SK-N-SH treated with all-trans-retinoic acid at 6 μM for 48 hours (cell line): ENCODE measurements at regions not wholly inside any gene's neighbourhood (a gene's known extent, or its start where the extent isn't known, plus 50 kb on each side); places are given as distances from the start of the nearest gene placed in this dataset.

Source experiments
- ARNTL ChIP-seq: fragments of 450-650 bp; formaldehyde crosslinking; IDR thresholded peaks from 2 replicates; pipeline ENCODE4 v1.5.0; 2020; ENCODE audit warnings: low read depth, mild to moderate bottlenecking, moderate library complexity, borderline replicate concordance
- CREB5 ChIP-seq: fragments of 250-450 bp; sonication (Bioruptor Pico); IDR thresholded peaks from 2 replicates; pipeline ENCODE4 v1.5.1; 2020; ENCODE audit warnings: low read depth, mild to moderate bottlenecking, moderate library complexity
- CSDC2 ChIP-seq: fragments of 250-450 bp; sonication (Bioruptor Pico); IDR thresholded peaks from 2 replicates; pipeline ENCODE4 v1.5.0; 2020; ENCODE audit warnings: mild to moderate bottlenecking, moderate library complexity
- GLIS3 ChIP-seq: fragments of 250-450 bp; sonication (Bioruptor Pico); IDR thresholded peaks from 2 replicates; pipeline ENCODE4 v1.5.0; 2020; ENCODE audit warnings: mild to moderate bottlenecking, moderate library complexity
- POU6F1 ChIP-seq: fragments of 250-450 bp; sonication (Bioruptor Pico); IDR thresholded peaks from 2 replicates; pipeline ENCODE4 v1.8.0; 2021; ENCODE audit warnings: low read depth, mild to moderate bottlenecking, moderate library complexity, borderline replicate concordance
- RARB ChIP-seq: fragments of 250-450 bp; sonication (Bioruptor Pico); IDR thresholded peaks from 2 replicates; pipeline ENCODE4 v1.8.0; 2021; ENCODE audit warnings: mild to moderate bottlenecking, moderate library complexity
- TCF4 ChIP-seq: fragments of 250-450 bp; sonication (Bioruptor Pico); IDR thresholded peaks from 2 replicates; pipeline ENCODE4 v1.8.0; 2021; ENCODE audit warnings: mild to moderate bottlenecking, moderate library complexity, borderline replicate concordance
- TOX ChIP-seq: fragments of 250-450 bp; sonication (Bioruptor Pico); IDR thresholded peaks from 2 replicates; pipeline ENCODE4 v1.8.0; 2021; ENCODE audit warnings: mild to moderate bottlenecking, moderate library complexity, borderline replicate concordance
- ZFP3 ChIP-seq: fragments of 250-450 bp; sonication (Bioruptor Pico); IDR thresholded peaks from 2 replicates; pipeline ENCODE4 v1.5.0; 2020; ENCODE audit warnings: mild to moderate bottlenecking, moderate library complexity
- ZFP30 ChIP-seq: fragments of 450-650 bp; formaldehyde crosslinking; IDR thresholded peaks from 2 replicates; pipeline ENCODE4 v1.5.0; 2022; ENCODE audit warnings: mild to moderate bottlenecking, moderate library complexity
- TF ChIP-seq, protein P1 (sequence below): fragments of 250-450 bp; sonication (Bioruptor Pico); IDR thresholded peaks from 2 replicates; pipeline ENCODE4 v1.8.0; 2020; ENCODE audit warnings: mild to moderate bottlenecking, moderate library complexity, borderline replicate concordance
- TF ChIP-seq, protein P2 (sequence below): fragments of 250-450 bp; sonication (Bioruptor Pico); IDR thresholded peaks from 2 replicates; pipeline ENCODE4 v1.5.0; 2020; ENCODE audit warnings: mild to moderate bottlenecking, moderate library complexity

GRCh38 chr15:25545017-25545416, 106.2 kb upstream of the UBE3A start:
- TF ChIP-seq, protein P1, sequence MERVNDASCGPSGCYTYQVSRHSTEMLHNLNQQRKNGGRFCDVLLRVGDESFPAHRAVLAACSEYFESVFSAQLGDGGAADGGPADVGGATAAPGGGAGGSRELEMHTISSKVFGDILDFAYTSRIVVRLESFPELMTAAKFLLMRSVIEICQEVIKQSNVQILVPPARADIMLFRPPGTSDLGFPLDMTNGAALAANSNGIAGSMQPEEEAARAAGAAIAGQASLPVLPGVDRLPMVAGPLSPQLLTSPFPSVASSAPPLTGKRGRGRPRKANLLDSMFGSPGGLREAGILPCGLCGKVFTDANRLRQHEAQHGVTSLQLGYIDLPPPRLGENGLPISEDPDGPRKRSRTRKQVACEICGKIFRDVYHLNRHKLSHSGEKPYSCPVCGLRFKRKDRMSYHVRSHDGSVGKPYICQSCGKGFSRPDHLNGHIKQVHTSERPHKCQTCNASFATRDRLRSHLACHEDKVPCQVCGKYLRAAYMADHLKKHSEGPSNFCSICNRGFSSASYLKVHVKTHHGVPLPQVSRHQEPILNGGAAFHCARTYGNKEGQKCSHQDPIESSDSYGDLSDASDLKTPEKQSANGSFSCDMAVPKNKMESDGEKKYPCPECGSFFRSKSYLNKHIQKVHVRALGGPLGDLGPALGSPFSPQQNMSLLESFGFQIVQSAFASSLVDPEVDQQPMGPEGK (CRISPR knock-in tag): no peak
- TF ChIP-seq TCF4 (CRISPR knock-in tag) (no peak), GLIS3 (CRISPR knock-in tag) (no peak), ZFP30 (CRISPR knock-in tag) (no peak), POU6F1 (CRISPR knock-in tag) (no peak), TOX (CRISPR knock-in tag) (no peak), CREB5 (no peak), RARB (CRISPR knock-in tag) (no peak), ARNTL (no peak), ZFP3 (CRISPR knock-in tag) (no peak), CSDC2 (CRISPR knock-in tag) (no peak)
- TF ChIP-seq, protein P2, sequence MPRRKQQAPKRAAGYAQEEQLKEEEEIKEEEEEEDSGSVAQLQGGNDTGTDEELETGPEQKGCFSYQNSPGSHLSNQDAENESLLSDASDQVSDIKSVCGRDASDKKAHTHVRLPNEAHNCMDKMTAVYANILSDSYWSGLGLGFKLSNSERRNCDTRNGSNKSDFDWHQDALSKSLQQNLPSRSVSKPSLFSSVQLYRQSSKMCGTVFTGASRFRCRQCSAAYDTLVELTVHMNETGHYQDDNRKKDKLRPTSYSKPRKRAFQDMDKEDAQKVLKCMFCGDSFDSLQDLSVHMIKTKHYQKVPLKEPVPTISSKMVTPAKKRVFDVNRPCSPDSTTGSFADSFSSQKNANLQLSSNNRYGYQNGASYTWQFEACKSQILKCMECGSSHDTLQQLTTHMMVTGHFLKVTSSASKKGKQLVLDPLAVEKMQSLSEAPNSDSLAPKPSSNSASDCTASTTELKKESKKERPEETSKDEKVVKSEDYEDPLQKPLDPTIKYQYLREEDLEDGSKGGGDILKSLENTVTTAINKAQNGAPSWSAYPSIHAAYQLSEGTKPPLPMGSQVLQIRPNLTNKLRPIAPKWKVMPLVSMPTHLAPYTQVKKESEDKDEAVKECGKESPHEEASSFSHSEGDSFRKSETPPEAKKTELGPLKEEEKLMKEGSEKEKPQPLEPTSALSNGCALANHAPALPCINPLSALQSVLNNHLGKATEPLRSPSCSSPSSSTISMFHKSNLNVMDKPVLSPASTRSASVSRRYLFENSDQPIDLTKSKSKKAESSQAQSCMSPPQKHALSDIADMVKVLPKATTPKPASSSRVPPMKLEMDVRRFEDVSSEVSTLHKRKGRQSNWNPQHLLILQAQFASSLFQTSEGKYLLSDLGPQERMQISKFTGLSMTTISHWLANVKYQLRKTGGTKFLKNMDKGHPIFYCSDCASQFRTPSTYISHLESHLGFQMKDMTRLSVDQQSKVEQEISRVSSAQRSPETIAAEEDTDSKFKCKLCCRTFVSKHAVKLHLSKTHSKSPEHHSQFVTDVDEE (CRISPR knock-in tag): no peak
